GM12878 (cell line): ENCODE measurements at regions not wholly inside any gene's neighbourhood (a gene's known extent, or its start where the extent isn't known, plus 50 kb on each side); places are given as distances from the start of the nearest gene placed in this dataset.

Experiments used
- ATAC-seq: fragments of 200-7000 bp; cut with Tn5 transposase; 3 replicates; pipeline ENCODE4 v1.9.1; 2020; ENCODE audit warnings: mild to moderate bottlenecking, moderate library complexity
- BruUV-seq: library from RNA; stranded (reverse); fragments of 400-500 nt; replicated peaks from 2 replicates; lab custom pipeline; 2021; lab: Mats Ljungman, UMichigan
- CTCF ChIA-PET: fragments of 300-600 bp; sonication (Branson Sonifier 250); formaldehyde crosslinking; extraction: SDS; loops from one replicate; lab custom pipeline; 2021; ENCODE audit warnings: inconsistent platforms; lab: Yijun Ruan, JAX
- POLR2A ChIA-PET: fragments of 350-600 bp; formaldehyde crosslinking; extraction: SDS; loops from one replicate; lab custom pipeline; 2021; ENCODE audit warnings: inconsistent platforms; lab: Charles Lee
- RAD21 ChIA-PET: fragments of 300-600 bp; sonication (Branson Sonifier 250); formaldehyde crosslinking; loops from one replicate; lab custom pipeline; 2023; ENCODE audit warnings: antibody characterized with exemption; ENCODE audit not compliant: unreplicated experiment; lab: Charles Lee
- SMC1A ChIA-PET: fragments of 300-600 bp; sonication (Branson Sonifier 250); formaldehyde crosslinking; loops from one replicate; lab custom pipeline; 2023; ENCODE audit not compliant: unreplicated experiment, uncharacterized antibody; lab: Charles Lee
- DNase-seq: peaks from one replicate; pipeline ENCODE4 v3.0.0-alpha.2; 2011; ENCODE audit warnings: low read depth, low spot score
- FAIRE-seq: peaks from 3 replicates; lab custom pipeline; 2011; peaks lifted over from hg19 to GRCh38; lab: Jason Lieb, UNC
- H2AFZ ChIP-seq: 2 replicates; pipeline ENCODE4 v1.6.0; 2011; ENCODE audit warnings: low read depth, low read length, control low read depth; ENCODE audit not compliant: control insufficient read depth
- H3K27ac ChIP-seq: 2 replicates; pipeline ENCODE4 v1.5.1; 2011; ENCODE audit warnings: control low read depth; ENCODE audit not compliant: control insufficient read depth, insufficient read depth
- H3K27me3 ChIP-seq, 2 experiments: replicated peaks in 1 of 2; 2 replicates each; pipeline versions ENCODE4 v1.6.0 to v1.6.1; 2011; ENCODE audit warnings: low read length in 1 of 2; ENCODE audit not compliant: control insufficient read depth in 2 of 2, insufficient read depth in 2 of 2
- H3K36me3 ChIP-seq, 2 experiments: 2 replicates each; pipeline ENCODE4 v1.5.1; 2011; ENCODE audit warnings: low read length in 1 of 2; ENCODE audit not compliant: control insufficient read depth in 2 of 2, insufficient read depth in 2 of 2
- H3K4me1 ChIP-seq: 2 replicates; pipeline ENCODE4 v1.6.1; 2011; ENCODE audit warnings: mild to moderate bottlenecking, low read length, moderate library complexity, mixed read lengths; ENCODE audit not compliant: control insufficient read depth, insufficient read depth
- H3K4me2 ChIP-seq: 2 replicates; pipeline ENCODE4 v1.6.0; 2011; ENCODE audit warnings: control low read depth; ENCODE audit not compliant: control insufficient read depth, insufficient read depth
- H3K4me3 ChIP-seq: fragments of 200-600 bp; sonication (generic); 2 replicates; pipeline ENCODE4 v1.5.1; 2016
- H3K79me2 ChIP-seq: 2 replicates; pipeline ENCODE4 v1.6.0; 2011; ENCODE audit warnings: low read length; ENCODE audit not compliant: control insufficient read depth, insufficient read depth
- H3K9ac ChIP-seq: 2 replicates; pipeline ENCODE4 v1.8.0; 2011; ENCODE audit warnings: low read length, control low read depth, mixed read lengths; ENCODE audit not compliant: control insufficient read depth, insufficient read depth
- H3K9me3 ChIP-seq: replicated peaks from 3 replicates; pipeline ENCODE4 v1.5.1; 2011; ENCODE audit warnings: mild to moderate bottlenecking, low read length; ENCODE audit not compliant: control insufficient read depth, insufficient read depth
- H4K20me1 ChIP-seq: 2 replicates; pipeline ENCODE4 v1.6.0; 2011; ENCODE audit not compliant: control insufficient read depth, insufficient read depth
- RCOR1 ChIP-seq: conservative IDR thresholded peaks from 2 replicates; pipeline ENCODE4 v1.6.1; 2012; ENCODE audit warnings: low read depth, low read length, improper control_type of control experiment
- WGBS: methylation state at CpG from one replicate; pipeline ENCODE4 v1.1.6; 2016; ENCODE audit warnings: low lambda C conversion rate; ENCODE audit not compliant: insufficient replicate concordance, insufficient coverage; ENCODE audit errors: missing lambda C conversion rate; 5-methylcytosine and 5-hydroxymethylcytosine counted together
- in situ Hi-C: fragments of 300-500 bp; cut with MboI; formaldehyde crosslinking; loops from 9 replicates; pipeline ENCODE4 v1.14.3; 2018; ENCODE audit warnings: mixed read lengths
- intact Hi-C: fragments of 100-400 bp; cut with micrococcal nuclease; formaldehyde crosslinking; loops from one replicate; pipeline ENCODE4 v1.14.2; 2022; ENCODE audit not compliant: unreplicated experiment
- TF ChIP-seq, protein P1 (sequence below): fragments of 450-650 bp; IDR thresholded peaks from 2 replicates; pipeline ENCODE4 v1.6.1; 2018; ENCODE audit warnings: borderline replicate concordance, mild to moderate bottlenecking; ENCODE audit not compliant: partially characterized antibody
- TF ChIP-seq, protein P2 (sequence below): IDR thresholded peaks from 2 replicates; pipeline ENCODE4 v1.6.1; 2012; ENCODE audit warnings: mild to moderate bottlenecking, low read depth, low read length
- TF ChIP-seq, protein P3 (sequence below): IDR thresholded peaks from 2 replicates; pipeline ENCODE4 v1.6.1; 2012; ENCODE audit warnings: improper control_type of control experiment, low read depth, low read length; ENCODE audit not compliant: insufficient replicate concordance

DNA sequence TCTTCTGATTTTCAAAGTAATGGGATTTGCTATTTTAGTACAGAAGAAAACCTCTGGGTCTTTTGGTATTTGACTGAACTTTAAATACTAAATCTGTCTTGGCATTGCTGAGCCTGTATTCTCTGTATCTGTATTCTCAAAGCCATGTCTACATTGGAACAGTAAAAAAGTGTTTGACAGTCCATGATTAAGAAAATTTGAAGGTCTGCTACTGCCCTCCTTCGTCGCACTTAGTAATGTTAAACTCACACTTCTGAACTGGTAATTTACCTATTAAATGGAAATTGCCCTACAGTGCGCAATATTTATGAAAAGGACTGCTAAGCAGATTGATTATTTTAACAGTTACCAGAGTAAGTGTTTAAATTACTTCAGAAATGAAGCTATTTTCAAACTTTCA, 165.7 kb upstream of the SMC2 start:
- RAD21 ChIA-PET: no interaction called here
- Histone ChIP-seq H3K4me2 (no peak overlapping the region), H3K9ac (no peak overlapping the region), H4K20me1 (no peaks in the 10 kb centered on the region), H3K36me3 (no peaks in the 10 kb centered on the region), H3K4me3 (no peak overlapping the region), H3K27me3 (no peaks in the 10 kb centered on the region), H3K79me2 (no peaks in the 10 kb centered on the region), H3K27ac (no peak overlapping the region), H2AFZ (no peak overlapping the region), H3K9me3 (no peaks in the 10 kb centered on the region), H3K4me1 (no peaks in the 10 kb centered on the region)
- no peak for FAIRE-seq
- SMC1A ChIA-PET: interaction anchor here (0.8 to 1.3 kb wide), 2 partner anchors 11 to 22 kb away, joined by 3 read pairs; no protein-coding TSS in a partner anchor
- ATAC-seq: no peak
- POLR2A ChIA-PET: no interaction called here
- no peak for DNase-seq
- 38% methylated on average over 3 of the region's 3 CpGs for WGBS
- in situ Hi-C loops (no loop called here), intact Hi-C loops (loop anchor here (10.0 kb wide), 1 partner anchor 534 kb away; no protein-coding TSS in a partner anchor)
- TF ChIP-seq, protein P1, sequence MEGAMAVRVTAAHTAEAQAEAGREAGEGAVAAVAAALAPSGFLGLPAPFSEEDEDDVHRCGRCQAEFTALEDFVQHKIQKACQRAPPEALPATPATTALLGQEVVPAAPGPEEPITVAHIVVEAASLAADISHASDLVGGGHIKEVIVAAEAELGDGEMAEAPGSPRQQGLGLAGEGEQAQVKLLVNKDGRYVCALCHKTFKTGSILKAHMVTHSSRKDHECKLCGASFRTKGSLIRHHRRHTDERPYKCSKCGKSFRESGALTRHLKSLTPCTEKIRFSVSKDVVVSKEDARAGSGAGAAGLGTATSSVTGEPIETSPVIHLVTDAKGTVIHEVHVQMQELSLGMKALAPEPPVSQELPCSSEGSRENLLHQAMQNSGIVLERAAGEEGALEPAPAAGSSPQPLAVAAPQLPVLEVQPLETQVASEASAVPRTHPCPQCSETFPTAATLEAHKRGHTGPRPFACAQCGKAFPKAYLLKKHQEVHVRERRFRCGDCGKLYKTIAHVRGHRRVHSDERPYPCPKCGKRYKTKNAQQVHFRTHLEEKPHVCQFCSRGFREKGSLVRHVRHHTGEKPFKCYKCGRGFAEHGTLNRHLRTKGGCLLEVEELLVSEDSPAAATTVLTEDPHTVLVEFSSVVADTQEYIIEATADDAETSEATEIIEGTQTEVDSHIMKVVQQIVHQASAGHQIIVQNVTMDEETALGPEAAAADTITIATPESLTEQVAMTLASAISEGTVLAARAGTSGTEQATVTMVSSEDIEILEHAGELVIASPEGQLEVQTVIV: no peak
- TF ChIP-seq, protein P2, sequence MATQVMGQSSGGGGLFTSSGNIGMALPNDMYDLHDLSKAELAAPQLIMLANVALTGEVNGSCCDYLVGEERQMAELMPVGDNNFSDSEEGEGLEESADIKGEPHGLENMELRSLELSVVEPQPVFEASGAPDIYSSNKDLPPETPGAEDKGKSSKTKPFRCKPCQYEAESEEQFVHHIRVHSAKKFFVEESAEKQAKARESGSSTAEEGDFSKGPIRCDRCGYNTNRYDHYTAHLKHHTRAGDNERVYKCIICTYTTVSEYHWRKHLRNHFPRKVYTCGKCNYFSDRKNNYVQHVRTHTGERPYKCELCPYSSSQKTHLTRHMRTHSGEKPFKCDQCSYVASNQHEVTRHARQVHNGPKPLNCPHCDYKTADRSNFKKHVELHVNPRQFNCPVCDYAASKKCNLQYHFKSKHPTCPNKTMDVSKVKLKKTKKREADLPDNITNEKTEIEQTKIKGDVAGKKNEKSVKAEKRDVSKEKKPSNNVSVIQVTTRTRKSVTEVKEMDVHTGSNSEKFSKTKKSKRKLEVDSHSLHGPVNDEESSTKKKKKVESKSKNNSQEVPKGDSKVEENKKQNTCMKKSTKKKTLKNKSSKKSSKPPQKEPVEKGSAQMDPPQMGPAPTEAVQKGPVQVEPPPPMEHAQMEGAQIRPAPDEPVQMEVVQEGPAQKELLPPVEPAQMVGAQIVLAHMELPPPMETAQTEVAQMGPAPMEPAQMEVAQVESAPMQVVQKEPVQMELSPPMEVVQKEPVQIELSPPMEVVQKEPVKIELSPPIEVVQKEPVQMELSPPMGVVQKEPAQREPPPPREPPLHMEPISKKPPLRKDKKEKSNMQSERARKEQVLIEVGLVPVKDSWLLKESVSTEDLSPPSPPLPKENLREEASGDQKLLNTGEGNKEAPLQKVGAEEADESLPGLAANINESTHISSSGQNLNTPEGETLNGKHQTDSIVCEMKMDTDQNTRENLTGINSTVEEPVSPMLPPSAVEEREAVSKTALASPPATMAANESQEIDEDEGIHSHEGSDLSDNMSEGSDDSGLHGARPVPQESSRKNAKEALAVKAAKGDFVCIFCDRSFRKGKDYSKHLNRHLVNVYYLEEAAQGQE: no peak
- TF ChIP-seq RCOR1: no peak
- TF ChIP-seq, protein P3, sequence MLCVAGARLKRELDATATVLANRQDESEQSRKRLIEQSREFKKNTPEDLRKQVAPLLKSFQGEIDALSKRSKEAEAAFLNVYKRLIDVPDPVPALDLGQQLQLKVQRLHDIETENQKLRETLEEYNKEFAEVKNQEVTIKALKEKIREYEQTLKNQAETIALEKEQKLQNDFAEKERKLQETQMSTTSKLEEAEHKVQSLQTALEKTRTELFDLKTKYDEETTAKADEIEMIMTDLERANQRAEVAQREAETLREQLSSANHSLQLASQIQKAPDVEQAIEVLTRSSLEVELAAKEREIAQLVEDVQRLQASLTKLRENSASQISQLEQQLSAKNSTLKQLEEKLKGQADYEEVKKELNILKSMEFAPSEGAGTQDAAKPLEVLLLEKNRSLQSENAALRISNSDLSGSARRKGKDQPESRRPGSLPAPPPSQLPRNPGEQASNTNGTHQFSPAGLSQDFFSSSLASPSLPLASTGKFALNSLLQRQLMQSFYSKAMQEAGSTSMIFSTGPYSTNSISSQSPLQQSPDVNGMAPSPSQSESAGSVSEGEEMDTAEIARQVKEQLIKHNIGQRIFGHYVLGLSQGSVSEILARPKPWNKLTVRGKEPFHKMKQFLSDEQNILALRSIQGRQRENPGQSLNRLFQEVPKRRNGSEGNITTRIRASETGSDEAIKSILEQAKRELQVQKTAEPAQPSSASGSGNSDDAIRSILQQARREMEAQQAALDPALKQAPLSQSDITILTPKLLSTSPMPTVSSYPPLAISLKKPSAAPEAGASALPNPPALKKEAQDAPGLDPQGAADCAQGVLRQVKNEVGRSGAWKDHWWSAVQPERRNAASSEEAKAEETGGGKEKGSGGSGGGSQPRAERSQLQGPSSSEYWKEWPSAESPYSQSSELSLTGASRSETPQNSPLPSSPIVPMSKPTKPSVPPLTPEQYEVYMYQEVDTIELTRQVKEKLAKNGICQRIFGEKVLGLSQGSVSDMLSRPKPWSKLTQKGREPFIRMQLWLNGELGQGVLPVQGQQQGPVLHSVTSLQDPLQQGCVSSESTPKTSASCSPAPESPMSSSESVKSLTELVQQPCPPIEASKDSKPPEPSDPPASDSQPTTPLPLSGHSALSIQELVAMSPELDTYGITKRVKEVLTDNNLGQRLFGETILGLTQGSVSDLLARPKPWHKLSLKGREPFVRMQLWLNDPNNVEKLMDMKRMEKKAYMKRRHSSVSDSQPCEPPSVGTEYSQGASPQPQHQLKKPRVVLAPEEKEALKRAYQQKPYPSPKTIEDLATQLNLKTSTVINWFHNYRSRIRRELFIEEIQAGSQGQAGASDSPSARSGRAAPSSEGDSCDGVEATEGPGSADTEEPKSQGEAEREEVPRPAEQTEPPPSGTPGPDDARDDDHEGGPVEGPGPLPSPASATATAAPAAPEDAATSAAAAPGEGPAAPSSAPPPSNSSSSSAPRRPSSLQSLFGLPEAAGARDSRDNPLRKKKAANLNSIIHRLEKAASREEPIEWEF: no peak
- CTCF ChIA-PET: no interaction called here
- no TSS peak for BruUV-seq
